ENCODE measurements at regions not wholly inside any gene's neighbourhood (a gene's known extent, or its start where the extent isn't known, plus 50 kb on each side); places are given as distances from the start of the nearest gene placed in this dataset.

GRCh38 chr12:126873701-126874100, 1393.3 kb upstream of the TMEM132C start:
- intact Hi-C loops (cut with micrococcal nuclease) (no loop called here), dilution Hi-C loops (cut with MboI; ENCODE audit: extremely low pct_ligation_motif_present, low sequenced_read_pairs) (no loop called here)
- no peaks in the 10 kb centered on the region for H3K27me3 ChIP-seq (ENCODE audit: control insufficient read depth in 2 of 2, insufficient read depth in 2 of 2, low read length in 2 of 2)
- no peaks in the 10 kb centered on the region for H3K36me3 ChIP-seq (ENCODE audit: control insufficient read depth in 2 of 2, extremely low read depth in 1 of 2, insufficient read depth in 2 of 2, low read length in 2 of 2)
- FAIRE-seq (no peak), DNase-seq (ENCODE audit: low read depth, low spot score) (no peak)
- peaks cover 3% of the 10 kb centered on the region for H3K9me3 ChIP-seq (replicated peaks; ENCODE audit: control insufficient read depth, insufficient read depth, low read length)
- ChIA-PET POLR2A (no interaction called here), CTCF (no interaction called here)
- BruUV-seq (replicated peaks), result no TSS peak
- H4K20me1 ChIP-seq (replicated peaks; ENCODE audit: control insufficient read depth, extremely low read depth, insufficient read depth, low read length), result no peaks in the 10 kb centered on the region
- H3K4me3 ChIP-seq (replicated peaks in 1 of 3; ENCODE audit: insufficient read depth in 1 of 3, low read depth in 1 of 3, low read length in 3 of 3), result no peak overlapping the region
- H3K4me1 ChIP-seq (ENCODE audit: control insufficient read depth, extremely low read depth, insufficient read depth, low read length), result no peaks in the 10 kb centered on the region
- H3K4me2 ChIP-seq (ENCODE audit: insufficient read depth, low read length), result no peak overlapping the region
- TF ChIP-seq JUN (IDR thresholded peaks at IDR 0.05; ENCODE audit: borderline replicate concordance, insufficient read depth, insufficient read length, low read depth), result no peak
- TF ChIP-seq CTCF (IDR thresholded peaks at IDR 0.05; ENCODE audit: extremely low read depth in 1 of 2, insufficient read depth in 1 of 2, low read depth in 1 of 2, low read length in 2 of 2), result no peak
- no peak for TF ChIP-seq MAX (IDR thresholded peaks at IDR 0.05; ENCODE audit: insufficient read depth, insufficient read length)
- TF ChIP-seq GATA2 (IDR thresholded peaks at IDR 0.05; ENCODE audit: insufficient read depth, insufficient read length, low read depth, low read length), result no peak
- TF ChIP-seq MYC (IDR thresholded peaks at IDR 0.05; ENCODE audit: low read depth, low read length), result no peak
- no peak for TF ChIP-seq POLR2A (IDR thresholded peaks at IDR 0.05; ENCODE audit: low read depth, low read length)
- no peak for TF ChIP-seq POLR2AphosphoS5 (IDR thresholded peaks at IDR 0.05; ENCODE audit: insufficient read depth, low read depth, low read length)
- no peak for TF ChIP-seq FOS (IDR thresholded peaks at IDR 0.05; ENCODE audit: borderline replicate concordance, insufficient read depth, low read length)
- no peak for TF ChIP-seq EZH2 (IDR thresholded peaks at IDR 0.05; ENCODE audit: borderline replicate concordance, low read depth, low read length, severe bottlenecking)
- no peak overlapping the region for H3K27ac ChIP-seq (ENCODE audit: insufficient read depth, low read depth, low read length)
- no peak overlapping the region for H3K9ac ChIP-seq (replicated peaks; ENCODE audit: extremely low read depth, insufficient read depth, low read length)
- no peaks in the 10 kb centered on the region for H3K79me2 ChIP-seq (ENCODE audit: control insufficient read depth, insufficient read depth, low read length)
- H2AFZ ChIP-seq (ENCODE audit: low read depth, low read length), result no peak overlapping the region
- H3K9me1 ChIP-seq (replicated peaks; ENCODE audit: control insufficient read depth, extremely low read depth, insufficient read depth, low read length), result no peaks in the 10 kb centered on the region

Measured in endothelial cell of umbilical vein (primary cell).